ENCODE measurements at regions not wholly inside any gene's neighbourhood (a gene's known extent, or its start where the extent isn't known, plus 50 kb on each side); places are given as distances from the start of the nearest gene placed in this dataset.

DNA sequence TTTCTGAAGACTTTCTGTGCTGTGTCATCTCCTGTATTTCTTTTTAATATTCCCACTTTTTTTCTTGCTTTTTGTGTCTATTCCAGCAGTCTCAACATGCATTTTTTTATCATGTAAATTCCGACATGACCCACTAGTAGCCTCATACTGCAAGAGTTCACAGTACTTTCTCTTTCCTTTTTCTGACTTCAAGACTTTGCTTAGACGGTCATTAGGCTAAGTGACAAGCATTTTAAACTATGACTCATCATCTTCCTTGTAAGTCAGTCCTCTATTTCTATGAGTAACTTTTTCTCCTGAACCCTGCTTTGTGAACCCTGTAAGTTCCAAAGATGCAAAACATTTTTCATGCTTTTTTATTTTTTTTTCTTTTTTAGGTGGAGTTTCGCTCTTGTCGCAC lies 381.2 kb downstream of the TXNL1 start:
- TF ChIP-seq POLR2AphosphoS5 (IDR thresholded peaks at IDR 0.05): no peak
- TF ChIP-seq CTCF (IDR thresholded peaks at IDR 0.05): no peak
- TF ChIP-seq POLR2A (IDR thresholded peaks at IDR 0.05): no peak

All from prostate gland (tissue), 2 donors.